ENCODE measurements at regions not wholly inside any gene's neighbourhood (a gene's known extent, or its start where the extent isn't known, plus 50 kb on each side); places are given as distances from the start of the nearest gene placed in this dataset.

GRCh38 chr2:30022444-30023071 is 101.2 kb upstream of the ALK start:
- Mint-ChIP-seq H3K27me3 (ENCODE audit: low read depth, unreplicated experiment) (peaks cover 27% of the 10 kb centered on the region), H3K27ac (ENCODE audit: unreplicated experiment) (no peak overlapping the region), H3K4me1 (ENCODE audit: low read depth, unreplicated experiment) (no peaks in the 10 kb centered on the region), H3K4me3 (ENCODE audit: unreplicated experiment) (no peak overlapping the region), H3K36me3 (ENCODE audit: low read depth, unreplicated experiment) (no peaks in the 10 kb centered on the region), H3K9me3 (ENCODE audit: unreplicated experiment) (no peaks in the 10 kb centered on the region)
- no peak for DNase-seq (ENCODE audit: low read depth)
- Histone ChIP-seq H3K4me3 (ENCODE audit: insufficient read depth, low read depth, low read length) (no peak overlapping the region), H3K9me3 (ENCODE audit: insufficient read depth, low read depth, low read length) (no peaks in the 10 kb centered on the region), H2AFZ (ENCODE audit: low read depth, low read length) (no peak overlapping the region), H3K4me1 (ENCODE audit: insufficient read depth, low read length) (peaks cover 9% of the 10 kb centered on the region), H3K79me2 (ENCODE audit: insufficient read depth, low read length) (no peaks in the 10 kb centered on the region), H3K36me3 (ENCODE audit: insufficient read depth, low read length) (no peaks in the 10 kb centered on the region), H4K20me1 (ENCODE audit: insufficient read depth, low read length) (no peaks in the 10 kb centered on the region), H3K4me2 (ENCODE audit: low read length) (no peak overlapping the region), H3K27ac (ENCODE audit: low read depth, low read length) (no peak overlapping the region), H3K27me3 (ENCODE audit: insufficient read depth, low read length) (peaks cover 13% of the 10 kb centered on the region), H3K9ac (ENCODE audit: low read length) (no peak overlapping the region)
- no peak for FAIRE-seq
- TF ChIP-seq EZH2 (IDR thresholded peaks at IDR 0.05; ENCODE audit: insufficient read depth, low read length): no peak
- no peak for TF ChIP-seq CTCF (IDR thresholded peaks at IDR 0.05; ENCODE audit: insufficient read depth, low read depth, low read length)

DNA sequence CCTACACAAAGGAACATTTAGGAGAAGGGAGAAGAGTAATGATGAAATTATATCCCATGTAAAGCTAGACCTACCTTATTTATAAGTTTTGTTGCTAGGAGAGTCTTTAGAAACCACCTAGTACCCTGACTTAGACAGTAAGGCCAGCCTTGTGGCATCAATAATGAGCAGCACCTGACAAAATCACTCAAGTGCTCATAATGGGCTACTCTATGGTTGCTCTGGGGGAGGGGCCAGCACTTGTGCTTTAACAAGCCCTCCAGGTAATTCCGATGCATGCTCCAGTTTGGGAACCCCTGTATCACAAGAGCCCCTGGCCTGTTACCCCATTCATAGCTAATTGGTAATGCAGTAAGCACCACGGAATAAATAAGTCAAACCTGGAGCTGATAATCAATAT is 102.9 kb upstream of the ALK start:
- no peaks in the 10 kb centered on the region for H3K36me3 Mint-ChIP-seq (ENCODE audit: low read depth, unreplicated experiment)
- no peak overlapping the region for H3K9ac ChIP-seq (ENCODE audit: low read length)
- no peak for TF ChIP-seq EZH2 (IDR thresholded peaks at IDR 0.05; ENCODE audit: insufficient read depth, low read length)
- no peak for TF ChIP-seq CTCF (IDR thresholded peaks at IDR 0.05; ENCODE audit: insufficient read depth, low read depth, low read length)
- no peak for FAIRE-seq
- no peak for DNase-seq (ENCODE audit: low read depth)
- H4K20me1 ChIP-seq (ENCODE audit: insufficient read depth, low read length): no peaks in the 10 kb centered on the region
- peaks cover 31% of the 10 kb centered on the region for H3K27me3 Mint-ChIP-seq (ENCODE audit: low read depth, unreplicated experiment)
- no peak overlapping the region for H2AFZ ChIP-seq (ENCODE audit: low read depth, low read length)
- H3K79me2 ChIP-seq (ENCODE audit: insufficient read depth, low read length): no peaks in the 10 kb centered on the region
- H3K4me1 ChIP-seq (ENCODE audit: insufficient read depth, low read length): peaks cover 9% of the 10 kb centered on the region
- no peaks in the 10 kb centered on the region for H3K9me3 Mint-ChIP-seq (ENCODE audit: unreplicated experiment)
- no peaks in the 10 kb centered on the region for H3K9me3 ChIP-seq (ENCODE audit: insufficient read depth, low read depth, low read length)
- no peak overlapping the region for H3K27ac Mint-ChIP-seq (ENCODE audit: unreplicated experiment)
- no peak overlapping the region for H3K27ac ChIP-seq (ENCODE audit: low read depth, low read length)
- H3K4me2 ChIP-seq (ENCODE audit: low read length): no peak overlapping the region
- H3K4me1 Mint-ChIP-seq (ENCODE audit: low read depth, unreplicated experiment): no peaks in the 10 kb centered on the region
- no peak overlapping the region for H3K4me3 Mint-ChIP-seq (ENCODE audit: unreplicated experiment)
- H3K27me3 ChIP-seq (ENCODE audit: insufficient read depth, low read length): peaks cover 15% of the 10 kb centered on the region
- H3K36me3 ChIP-seq (ENCODE audit: insufficient read depth, low read length): no peaks in the 10 kb centered on the region
- H3K4me3 ChIP-seq (ENCODE audit: insufficient read depth, low read depth, low read length): no peak overlapping the region

Data from astrocyte (in vitro differentiated cells and primary cell).